ENCODE measurements at regions not wholly inside any gene's neighbourhood (a gene's known extent, or its start where the extent isn't known, plus 50 kb on each side); places are given as distances from the start of the nearest gene placed in this dataset.

GRCh38 chr6:71408787-71409723 lies 120.4 kb downstream of the OGFRL1 start:
- TF ChIP-seq RAD21 (IDR thresholded peaks at IDR 0.05; ENCODE audit: low read depth) (no peak), TAF1 (IDR thresholded peaks at IDR 0.05; ENCODE audit: low read depth) (no peak), ZBTB7A (IDR thresholded peaks at IDR 0.05; ENCODE audit: low read depth) (no peak), TCF12 (IDR thresholded peaks at IDR 0.05; ENCODE audit: low read depth) (no peak), MAX (IDR thresholded peaks at IDR 0.05) (no peak)

Data from Ishikawa (cell line).